ENCODE measurements at regions not wholly inside any gene's neighbourhood (a gene's known extent, or its start where the extent isn't known, plus 50 kb on each side); places are given as distances from the start of the nearest gene placed in this dataset.

- ATAC-seq: no peak
Measured at GRCh38 chr6:92763680-92764079, 655.7 kb downstream of the EPHA7 start.

DNA sequence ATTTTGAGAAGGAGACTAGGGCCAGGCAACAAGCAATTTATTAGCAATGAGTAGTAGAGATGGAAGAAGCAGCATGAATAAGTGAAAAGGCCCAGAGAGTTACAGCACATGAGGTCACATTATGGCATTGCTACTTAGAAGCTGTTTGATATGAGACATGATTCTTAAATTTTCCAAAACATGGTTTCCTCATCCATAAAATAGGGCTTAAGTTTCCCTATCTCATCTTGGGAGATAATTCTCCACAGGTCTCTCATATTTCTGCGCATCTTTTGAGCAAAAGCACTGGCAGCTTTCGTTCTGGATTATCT, 656.1 kb downstream of the EPHA7 start:
- H3K4me1 Mint-ChIP-seq: no peaks in the 10 kb centered on the region
- no peaks in the 10 kb centered on the region for H3K27me3 Mint-ChIP-seq
- H3K4me3 Mint-ChIP-seq: no peak overlapping the region
- no peaks in the 10 kb centered on the region for H3K36me3 Mint-ChIP-seq
- ATAC-seq: no peak
- no peak overlapping the region for H3K27ac Mint-ChIP-seq
- H3K9me3 Mint-ChIP-seq: no peaks in the 10 kb centered on the region

More at GRCh38 chr6:92763680-92764079, 655.7 kb downstream of the EPHA7 start:
- Mint-ChIP-seq H3K4me3 (no peak overlapping the region), H3K4me1 (no peaks in the 10 kb centered on the region), H3K27ac (no peak overlapping the region), H3K9me3 (peaks cover 1% of the 10 kb centered on the region), H3K36me3 (no peaks in the 10 kb centered on the region), H3K27me3 (no peaks in the 10 kb centered on the region)

DNA sequence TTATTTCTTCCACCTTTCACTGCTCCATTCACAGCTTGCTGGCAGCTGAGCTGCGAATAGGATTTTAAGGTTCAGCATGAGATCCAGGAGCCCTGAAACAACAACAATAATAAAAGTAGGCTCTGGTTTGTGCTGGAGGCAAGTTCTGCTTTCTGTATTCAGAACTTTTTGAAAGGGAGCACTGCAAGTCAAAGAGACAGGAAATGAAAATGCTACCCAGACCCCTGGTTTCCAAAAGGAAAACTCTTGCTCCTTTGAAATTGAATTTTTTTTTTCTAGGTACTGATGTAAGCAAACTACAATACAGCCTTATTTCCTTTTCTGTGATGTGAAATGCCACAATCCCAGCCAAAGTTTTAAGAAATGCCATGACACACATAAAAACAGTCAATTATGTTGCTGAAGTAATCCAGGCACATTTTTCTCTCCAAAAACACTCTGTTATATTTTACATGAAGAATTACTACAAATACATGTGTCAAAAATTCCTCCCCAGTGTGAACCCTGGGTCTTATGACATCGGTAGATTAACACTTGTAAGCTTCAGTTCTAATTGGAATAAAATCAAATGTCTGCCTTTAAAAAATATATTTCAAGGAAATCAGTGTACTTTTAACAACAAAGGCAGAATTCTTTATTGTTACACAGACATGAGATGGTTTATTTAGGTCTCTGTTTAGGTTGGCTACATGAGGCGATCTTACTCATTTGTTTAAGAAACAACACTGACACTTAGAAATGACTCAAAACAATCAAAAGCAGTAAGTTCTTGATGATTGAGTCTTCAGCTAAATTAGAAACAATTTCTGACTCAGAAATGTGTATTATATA, 656.7 kb downstream of the EPHA7 start:
- no peak overlapping the region for H3K4me3 Mint-ChIP-seq
- no peaks in the 10 kb centered on the region for H3K27me3 Mint-ChIP-seq
- no peak overlapping the region for H3K27ac Mint-ChIP-seq
- no peaks in the 10 kb centered on the region for H3K9me3 Mint-ChIP-seq
- no peaks in the 10 kb centered on the region for H3K36me3 Mint-ChIP-seq
- no peak for ATAC-seq
- H3K4me1 Mint-ChIP-seq: no peaks in the 10 kb centered on the region

DNA sequence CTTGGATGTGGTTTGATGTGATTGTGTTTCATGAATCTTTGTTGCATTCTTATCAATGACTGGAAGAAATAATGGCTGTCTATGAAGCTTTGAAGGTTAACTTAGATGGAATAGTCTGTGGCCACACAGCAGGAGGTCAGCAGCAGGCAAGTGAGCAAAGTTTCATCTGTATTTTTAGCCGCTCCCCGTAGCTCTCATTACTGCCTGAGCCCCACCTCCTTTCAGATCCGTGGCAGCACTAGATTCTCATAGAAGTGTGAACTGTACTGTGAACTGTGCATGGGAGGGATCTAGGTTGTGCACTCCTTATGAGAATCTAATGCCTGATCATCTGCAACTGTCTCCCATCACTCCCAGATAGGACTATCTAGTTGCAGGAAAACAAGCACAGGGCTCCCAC, 660.2 kb downstream of the EPHA7 start:
- Mint-ChIP-seq H3K9me3 (no peaks in the 10 kb centered on the region), H3K27ac (no peak overlapping the region), H3K4me1 (no peaks in the 10 kb centered on the region), H3K36me3 (no peaks in the 10 kb centered on the region), H3K27me3 (no peaks in the 10 kb centered on the region), H3K4me3 (no peak overlapping the region)
- no peak for ATAC-seq

GRCh38 chr6:92757925-92758324, 661.4 kb downstream of the EPHA7 start:
- Mint-ChIP-seq H3K36me3 (no peaks in the 10 kb centered on the region), H3K4me3 (no peak overlapping the region), H3K4me1 (no peaks in the 10 kb centered on the region), H3K9me3 (peaks cover under 1% of the 10 kb centered on the region), H3K27ac (no peak overlapping the region), H3K27me3 (no peaks in the 10 kb centered on the region)
- no peak for ATAC-seq

GRCh38 chr6:92756912-92757311, 662.4 kb downstream of the EPHA7 start:
- H3K27me3 Mint-ChIP-seq: no peaks in the 10 kb centered on the region
- no peak for ATAC-seq
- no peaks in the 10 kb centered on the region for H3K36me3 Mint-ChIP-seq
- no peak overlapping the region for H3K27ac Mint-ChIP-seq
- no peak overlapping the region for H3K4me3 Mint-ChIP-seq
- H3K4me1 Mint-ChIP-seq: no peaks in the 10 kb centered on the region
- peaks cover 9% of the 10 kb centered on the region for H3K9me3 Mint-ChIP-seq

GRCh38 chr6:92753956-92754355, 665.4 kb downstream of the EPHA7 start:
- no peak overlapping the region for H3K27ac Mint-ChIP-seq
- no peak for ATAC-seq
- peaks cover 11% of the 10 kb centered on the region for H3K9me3 Mint-ChIP-seq
- no peaks in the 10 kb centered on the region for H3K36me3 Mint-ChIP-seq
- no peaks in the 10 kb centered on the region for H3K27me3 Mint-ChIP-seq
- H3K4me1 Mint-ChIP-seq: no peaks in the 10 kb centered on the region
- H3K4me3 Mint-ChIP-seq: no peak overlapping the region

- Mint-ChIP-seq H3K4me1 (no peaks in the 10 kb centered on the region), H3K9me3 (peaks cover 11% of the 10 kb centered on the region), H3K27me3 (no peaks in the 10 kb centered on the region), H3K27ac (no peak overlapping the region), H3K36me3 (no peaks in the 10 kb centered on the region), H3K4me3 (no peak overlapping the region)
- ATAC-seq: no peak
Measured at GRCh38 chr6:92752114-92752513, 667.2 kb downstream of the EPHA7 start.

DNA sequence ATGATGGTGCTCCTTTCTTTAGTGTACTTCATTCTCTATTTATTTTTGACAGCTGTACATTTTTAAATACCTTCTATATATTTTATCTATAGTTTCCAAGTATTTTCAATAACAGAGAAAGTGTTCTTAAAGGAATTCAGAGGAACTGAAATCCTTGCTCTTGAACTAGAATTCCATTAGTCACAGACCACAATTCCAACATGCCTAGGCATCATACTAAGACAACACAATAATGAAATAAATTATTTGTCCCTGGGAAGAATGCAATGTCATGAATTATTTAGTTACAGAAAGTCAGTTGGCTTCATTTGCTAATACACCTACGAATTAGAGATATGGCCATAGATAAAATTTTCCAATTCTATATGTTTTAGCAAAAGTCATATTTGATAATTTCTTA, 671.2 kb downstream of the EPHA7 start:
- no peak overlapping the region for H3K4me3 Mint-ChIP-seq
- H3K4me1 Mint-ChIP-seq: no peaks in the 10 kb centered on the region
- H3K36me3 Mint-ChIP-seq: no peaks in the 10 kb centered on the region
- ATAC-seq: no peak
- H3K27ac Mint-ChIP-seq: no peak overlapping the region
- peaks cover 14% of the 10 kb centered on the region for H3K9me3 Mint-ChIP-seq
- no peaks in the 10 kb centered on the region for H3K27me3 Mint-ChIP-seq

DNA sequence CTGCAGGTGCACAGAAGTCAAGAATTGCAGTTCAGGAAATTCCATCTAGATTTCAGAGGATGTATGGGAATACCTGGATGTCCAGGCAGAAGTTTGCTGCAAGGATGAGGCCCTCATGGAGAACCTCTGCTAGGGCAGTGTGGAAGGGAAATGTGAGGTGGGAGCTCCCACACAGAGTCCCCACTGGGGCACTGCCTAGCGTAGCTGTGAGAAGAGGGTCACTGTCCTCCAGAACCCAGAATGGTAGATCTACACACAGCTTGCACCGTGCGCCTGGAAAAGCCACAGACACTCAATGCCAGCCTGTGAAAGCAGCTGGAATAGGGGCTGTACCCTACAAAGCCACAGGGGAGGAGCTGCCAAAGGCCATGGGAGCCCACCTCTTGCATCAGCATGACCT, 681.4 kb downstream of the EPHA7 start:
- H3K4me3 Mint-ChIP-seq: no peak overlapping the region
- H3K27me3 Mint-ChIP-seq: no peaks in the 10 kb centered on the region
- H3K27ac Mint-ChIP-seq: no peak overlapping the region
- no peaks in the 10 kb centered on the region for H3K36me3 Mint-ChIP-seq
- no peaks in the 10 kb centered on the region for H3K4me1 Mint-ChIP-seq
- no peak for ATAC-seq
- peaks cover 10% of the 10 kb centered on the region for H3K9me3 Mint-ChIP-seq

DNA sequence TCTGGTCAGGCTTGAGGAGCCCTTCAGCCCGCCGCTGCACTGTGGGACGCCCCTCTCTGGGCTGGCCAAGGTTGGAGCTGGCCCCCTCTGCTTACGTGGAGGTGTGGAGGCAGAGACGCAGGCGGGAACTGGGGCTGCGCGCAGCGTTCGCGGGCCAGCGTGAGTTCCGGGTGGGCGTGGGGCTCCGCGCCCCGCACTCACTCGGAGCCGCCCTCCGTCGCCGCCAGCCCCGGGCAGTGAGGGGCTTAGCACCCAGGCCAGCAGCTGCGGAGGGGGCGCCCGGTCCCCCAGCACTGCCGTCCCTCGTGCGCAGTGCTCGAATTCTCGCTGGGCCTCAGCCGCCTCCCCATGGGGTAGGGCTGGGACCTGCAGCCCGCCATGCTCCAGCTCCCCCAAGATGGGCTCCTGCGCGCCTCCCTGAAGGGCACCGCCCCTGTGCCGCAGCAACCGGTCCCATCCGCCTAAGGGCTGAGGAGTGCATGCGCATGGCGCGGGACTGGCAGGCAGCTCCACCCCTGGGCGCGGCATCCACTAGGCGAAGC, 695.9 kb downstream of the EPHA7 start:
- peaks cover 12% of the 10 kb centered on the region for H3K9me3 Mint-ChIP-seq
- no peak overlapping the region for H3K27ac Mint-ChIP-seq
- H3K4me1 Mint-ChIP-seq: no peaks in the 10 kb centered on the region
- H3K27me3 Mint-ChIP-seq: no peaks in the 10 kb centered on the region
- peak; percentile 57 for ATAC-seq
- peak overlapping the region; percentile 55 for H3K4me3 Mint-ChIP-seq
- H3K36me3 Mint-ChIP-seq: no peaks in the 10 kb centered on the region

- H3K4me3 Mint-ChIP-seq: no peak overlapping the region
- H3K27ac Mint-ChIP-seq: no peak overlapping the region
- H3K27me3 Mint-ChIP-seq: no peaks in the 10 kb centered on the region
- no peaks in the 10 kb centered on the region for H3K36me3 Mint-ChIP-seq
- H3K4me1 Mint-ChIP-seq: no peaks in the 10 kb centered on the region
- ATAC-seq: no peak
- H3K9me3 Mint-ChIP-seq: peaks cover 12% of the 10 kb centered on the region
Measured at GRCh38 chr6:92719773-92720172, 699.6 kb downstream of the EPHA7 start.

DNA sequence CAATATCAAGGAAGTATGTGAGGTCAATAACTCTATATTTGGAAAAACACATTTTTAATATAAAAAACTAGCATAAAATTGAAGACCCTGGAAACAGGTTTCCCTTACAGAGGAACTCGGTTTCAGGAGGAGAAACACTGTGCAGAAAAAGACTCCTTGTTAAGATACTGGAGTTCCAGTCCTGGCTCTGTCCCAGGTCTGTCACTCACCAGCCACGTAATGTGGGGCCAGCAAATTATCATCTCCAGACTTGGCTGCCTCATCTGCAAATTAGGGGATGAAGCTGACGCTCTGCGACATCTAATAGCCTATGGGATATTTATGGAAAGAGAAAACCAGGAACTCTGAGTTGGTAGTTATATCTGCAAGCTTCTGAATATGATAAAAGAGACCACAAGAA, 702.7 kb downstream of the EPHA7 start:
- Mint-ChIP-seq H3K4me1 (no peaks in the 10 kb centered on the region), H3K4me3 (no peak overlapping the region), H3K27me3 (no peaks in the 10 kb centered on the region), H3K36me3 (no peaks in the 10 kb centered on the region), H3K9me3 (peaks cover 9% of the 10 kb centered on the region), H3K27ac (no peak overlapping the region)
- no peak for ATAC-seq

- no peaks in the 10 kb centered on the region for H3K27me3 Mint-ChIP-seq
- peaks cover 8% of the 10 kb centered on the region for H3K9me3 Mint-ChIP-seq
- no peak for ATAC-seq
- no peaks in the 10 kb centered on the region for H3K36me3 Mint-ChIP-seq
- H3K4me3 Mint-ChIP-seq: no peak overlapping the region
- no peak overlapping the region for H3K27ac Mint-ChIP-seq
- no peaks in the 10 kb centered on the region for H3K4me1 Mint-ChIP-seq
Measured at GRCh38 chr6:92715991-92716390, 703.4 kb downstream of the EPHA7 start.

- ATAC-seq: no peak
- Mint-ChIP-seq H3K4me1 (no peaks in the 10 kb centered on the region), H3K4me3 (no peak overlapping the region), H3K27me3 (no peaks in the 10 kb centered on the region), H3K36me3 (no peaks in the 10 kb centered on the region), H3K27ac (no peak overlapping the region), H3K9me3 (no peaks in the 10 kb centered on the region)
Measured at GRCh38 chr6:92714346-92714745, 705.0 kb downstream of the EPHA7 start.

GRCh38 chr6:92710048-92710447, 709.3 kb downstream of the EPHA7 start:
- Mint-ChIP-seq H3K4me1 (no peaks in the 10 kb centered on the region), H3K27me3 (no peaks in the 10 kb centered on the region), H3K36me3 (no peaks in the 10 kb centered on the region), H3K4me3 (no peak overlapping the region), H3K9me3 (peaks cover 4% of the 10 kb centered on the region), H3K27ac (no peak overlapping the region)
- ATAC-seq: no peak
